K562 (cell line): ENCODE measurements at regions not wholly inside any gene's neighbourhood (a gene's known extent, or its start where the extent isn't known, plus 50 kb on each side); places are given as distances from the start of the nearest gene placed in this dataset.

ENCODE experiments used
- EP300 ChIP-seq: IDR thresholded peaks from 2 replicates; pipeline ENCODE4 v1.6.1; 2012; ENCODE audit warnings: low read length, improper control_type of control experiment
- GTF2F1 ChIP-seq: IDR thresholded peaks from 2 replicates; pipeline ENCODE4 v1.6.1; 2011; ENCODE audit warnings: low read depth, low read length, improper control_type of control experiment
- NCOA6 ChIP-seq: fragments of 450-650 bp; IDR thresholded peaks from 2 replicates; pipeline ENCODE4 v1.6.1; 2017; ENCODE audit warnings: mild to moderate bottlenecking
- POLR2A ChIP-seq: fragments of 450-650 bp; conservative IDR thresholded peaks from 2 replicates; pipeline ENCODE4 v1.6.1; 2016
- RBM39 ChIP-seq: fragments of 200-400 bp; formaldehyde crosslinking; optimal IDR thresholded peaks from 2 replicates; pipeline ENCODE3; 2018; ENCODE audit warnings: low read depth, low read length
- SRSF1 ChIP-seq: fragments of 200-400 bp; formaldehyde crosslinking; IDR thresholded peaks from 2 replicates; pipeline ENCODE4 v1.6.1; 2017; ENCODE audit warnings: mild to moderate bottlenecking, low read depth, low read length, moderate library complexity
- TARDBP ChIP-seq: fragments of 450-650 bp; IDR thresholded peaks from 2 replicates; pipeline ENCODE4 v1.6.1; 2016
- ZNF263 ChIP-seq: sonication (generic); formaldehyde crosslinking; IDR thresholded peaks from 2 replicates; pipeline ENCODE4 v1.8.0; 2022; ENCODE audit warnings: mild to moderate bottlenecking, missing genetic modification reagents, borderline replicate concordance
- TF ChIP-seq, protein P1 (sequence below), 2 experiments: IDR thresholded peaks; 2 replicates each; pipeline ENCODE4 v1.6.1; 2011; ENCODE audit warnings: borderline replicate concordance in 1 of 2, control low read depth in 1 of 2, low read depth in 1 of 2, low read length in 1 of 2, mild to moderate bottlenecking in 1 of 2, mixed read lengths in 1 of 2, moderate library complexity in 1 of 2; ENCODE audit not compliant: insufficient read depth in 1 of 2, insufficient read length in 1 of 2, poor library complexity in 1 of 2, severe bottlenecking in 1 of 2; ENCODE audit errors: extremely low read depth in 1 of 2
- TF ChIP-seq, protein P2 (sequence below), 3 experiments: IDR thresholded peaks in 2 of 3; conservative IDR thresholded peaks in 1 of 3; 2 replicates each; pipeline ENCODE4 v1.5.1; 2011 to 2012; ENCODE audit warnings: low read length in 3 of 3, mild to moderate bottlenecking in 3 of 3, control low read depth in 2 of 3, improper control_type of control experiment in 1 of 3, inconsistent platforms in 1 of 3, low read depth in 1 of 3, mixed read lengths in 1 of 3, moderate library complexity in 1 of 3; ENCODE audit not compliant: insufficient read depth in 2 of 3

DNA sequence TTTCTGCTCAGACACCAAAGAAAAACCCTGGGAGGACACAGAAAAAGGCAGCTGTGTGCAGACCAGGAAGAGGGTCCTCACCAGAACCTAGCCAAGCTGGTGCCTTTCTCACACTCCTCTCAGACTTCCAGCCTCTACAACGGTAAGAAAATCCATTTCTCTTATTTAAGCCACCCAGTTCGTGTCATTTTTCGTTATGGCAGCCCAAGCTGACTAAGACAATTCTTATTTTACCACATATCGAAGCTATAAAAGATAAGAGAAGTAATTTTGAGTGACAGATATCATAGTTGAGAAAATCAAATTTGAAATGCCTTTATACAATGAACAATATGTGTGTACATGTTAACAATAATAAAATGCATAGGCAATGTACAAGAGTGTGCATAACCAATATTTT is 219.5 kb downstream of the CBLN2 start:
- no peak for TF ChIP-seq ZNF263 (CRISPR knock-in tag)
- TF ChIP-seq SRSF1 = no peak
- no peak for TF ChIP-seq NCOA6
- TF ChIP-seq GTF2F1 = no peak
- no peak for TF ChIP-seq POLR2A
- TF ChIP-seq EP300 = no peak
- TF ChIP-seq, protein P1, sequence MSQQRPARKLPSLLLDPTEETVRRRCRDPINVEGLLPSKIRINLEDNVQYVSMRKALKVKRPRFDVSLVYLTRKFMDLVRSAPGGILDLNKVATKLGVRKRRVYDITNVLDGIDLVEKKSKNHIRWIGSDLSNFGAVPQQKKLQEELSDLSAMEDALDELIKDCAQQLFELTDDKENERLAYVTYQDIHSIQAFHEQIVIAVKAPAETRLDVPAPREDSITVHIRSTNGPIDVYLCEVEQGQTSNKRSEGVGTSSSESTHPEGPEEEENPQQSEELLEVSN (IDR thresholded peaks at IDR 0.05; ENCODE audit: borderline replicate concordance in 1 of 2, extremely low read depth in 1 of 2, insufficient read depth in 1 of 2, insufficient read length in 1 of 2, low read depth in 1 of 2, low read length in 1 of 2, poor library complexity in 1 of 2, severe bottlenecking in 1 of 2) = no peak
- TF ChIP-seq RBM39 = no peak
- TF ChIP-seq TARDBP = no peak
- TF ChIP-seq, protein P2, sequence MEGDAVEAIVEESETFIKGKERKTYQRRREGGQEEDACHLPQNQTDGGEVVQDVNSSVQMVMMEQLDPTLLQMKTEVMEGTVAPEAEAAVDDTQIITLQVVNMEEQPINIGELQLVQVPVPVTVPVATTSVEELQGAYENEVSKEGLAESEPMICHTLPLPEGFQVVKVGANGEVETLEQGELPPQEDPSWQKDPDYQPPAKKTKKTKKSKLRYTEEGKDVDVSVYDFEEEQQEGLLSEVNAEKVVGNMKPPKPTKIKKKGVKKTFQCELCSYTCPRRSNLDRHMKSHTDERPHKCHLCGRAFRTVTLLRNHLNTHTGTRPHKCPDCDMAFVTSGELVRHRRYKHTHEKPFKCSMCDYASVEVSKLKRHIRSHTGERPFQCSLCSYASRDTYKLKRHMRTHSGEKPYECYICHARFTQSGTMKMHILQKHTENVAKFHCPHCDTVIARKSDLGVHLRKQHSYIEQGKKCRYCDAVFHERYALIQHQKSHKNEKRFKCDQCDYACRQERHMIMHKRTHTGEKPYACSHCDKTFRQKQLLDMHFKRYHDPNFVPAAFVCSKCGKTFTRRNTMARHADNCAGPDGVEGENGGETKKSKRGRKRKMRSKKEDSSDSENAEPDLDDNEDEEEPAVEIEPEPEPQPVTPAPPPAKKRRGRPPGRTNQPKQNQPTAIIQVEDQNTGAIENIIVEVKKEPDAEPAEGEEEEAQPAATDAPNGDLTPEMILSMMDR (IDR thresholded peaks at IDR 0.05 in 2 of 3, conservative IDR thresholded peaks at IDR 0.05 in 1 of 3; ENCODE audit: insufficient read depth in 2 of 3, low read depth in 1 of 3, low read length in 3 of 3) = no peak
